Lower leg skin (tissue), 4 donors: ENCODE measurements at regions not wholly inside any gene's neighbourhood (a gene's known extent, or its start where the extent isn't known, plus 50 kb on each side); places are given as distances from the start of the nearest gene placed in this dataset.

Experiments used
- DNase-seq, 2 donors: peaks; one replicate each; pipeline ENCODE4 v3.0.0-alpha.2; 2019; ENCODE audit warnings: low spot score in 2 of 2
- H3K4me3 ChIP-seq: fragments of 200-600 bp; sonication (generic); 2 replicates; pipeline ENCODE4 v1.5.1; 2017; ENCODE audit warnings: mild to moderate bottlenecking, low read depth; ENCODE audit not compliant: poor library complexity, severe bottlenecking
- CTCF ChIP-seq, 3 donors: fragments of 450-650 bp; IDR thresholded peaks; one replicate each; pipeline ENCODE4 v1.5.1; 2016; ENCODE audit warnings: antibody characterized with exemption in 3 of 3, mild to moderate bottlenecking in 3 of 3, moderate library complexity in 2 of 3
- POLR2A ChIP-seq, 2 donors: fragments of 450-650 bp; IDR thresholded peaks; one replicate each; pipeline ENCODE4 v1.6.1; 2016 to 2017; ENCODE audit warnings: antibody characterized with exemption in 2 of 2, mild to moderate bottlenecking in 1 of 2, moderate library complexity in 1 of 2
- WGBS, 2 donors: methylation state at CpG; one replicate each; pipeline ENCODE4 v1.1.5; 2018; 5-methylcytosine and 5-hydroxymethylcytosine counted together
- intact Hi-C: fragments of 100-400 bp; cut with DNase I; formaldehyde crosslinking; loops from one replicate; pipeline ENCODE4 v1.15.0; 2023; ENCODE audit warnings: low total_unique reads

- 71 to 86% methylated on average over 2 of the region's 2 CpGs for WGBS, 2 donors
- no peak overlapping the region for H3K4me3 ChIP-seq
- DNase-seq, result no peak
- TF ChIP-seq POLR2A (IDR thresholded peaks at IDR 0.05) (no peak), CTCF (IDR thresholded peaks at IDR 0.05) (no peak)
- intact Hi-C loops, result no loop called here
These were observed 116.5 kb upstream of the LRRC7 start for GRCh38 chr1:69451196-69451595.

DNA sequence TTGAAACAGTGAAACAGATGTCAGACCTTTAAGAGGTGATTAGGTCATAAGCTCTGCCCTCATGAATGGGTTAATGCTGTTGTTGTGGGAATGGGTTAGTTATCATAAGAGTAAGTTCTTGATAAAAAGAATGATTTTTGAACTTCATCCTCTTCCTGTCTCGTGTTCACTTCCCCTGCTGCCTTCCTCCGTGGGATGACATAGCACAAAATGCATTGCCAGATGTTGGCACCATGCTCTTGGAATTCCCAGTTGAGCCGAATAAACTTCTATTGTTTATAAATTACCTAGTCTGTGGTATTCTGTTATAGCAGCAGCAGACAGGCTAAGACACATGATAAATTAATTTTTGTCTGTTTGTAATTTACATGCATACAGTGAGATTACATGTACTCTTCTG lies 112.0 kb upstream of the LRRC7 start:
- WGBS, 2 donors, result 35 to 39% methylated on average over 3 of the region's 3 CpGs
- no peak for DNase-seq
- TF ChIP-seq POLR2A (IDR thresholded peaks at IDR 0.05) (no peak), CTCF (IDR thresholded peaks at IDR 0.05) (no peak)

GRCh38 chr1:69459244-69459643 lies 108.5 kb upstream of the LRRC7 start:
- H3K4me3 ChIP-seq, result no peak overlapping the region
- intact Hi-C loops, result no loop called here
- DNase-seq, result no peak
- TF ChIP-seq CTCF (IDR thresholded peaks at IDR 0.05) (no peak), POLR2A (IDR thresholded peaks at IDR 0.05) (no peak)

More for the DNA sequence above, 112.0 kb upstream of the LRRC7 start:
- intact Hi-C loops, result no loop called here
- no peak overlapping the region for H3K4me3 ChIP-seq

- WGBS, 2 donors, result 64 to 67% methylated on average over 2 of the region's 2 CpGs
- TF ChIP-seq CTCF (IDR thresholded peaks at IDR 0.05) (no peak), POLR2A (IDR thresholded peaks at IDR 0.05) (no peak)
- no peak for DNase-seq
- intact Hi-C loops, result no loop called here
- H3K4me3 ChIP-seq, result no peak overlapping the region
These were observed 92.7 kb upstream of the LRRC7 start for GRCh38 chr1:69475021-69475420.

DNA sequence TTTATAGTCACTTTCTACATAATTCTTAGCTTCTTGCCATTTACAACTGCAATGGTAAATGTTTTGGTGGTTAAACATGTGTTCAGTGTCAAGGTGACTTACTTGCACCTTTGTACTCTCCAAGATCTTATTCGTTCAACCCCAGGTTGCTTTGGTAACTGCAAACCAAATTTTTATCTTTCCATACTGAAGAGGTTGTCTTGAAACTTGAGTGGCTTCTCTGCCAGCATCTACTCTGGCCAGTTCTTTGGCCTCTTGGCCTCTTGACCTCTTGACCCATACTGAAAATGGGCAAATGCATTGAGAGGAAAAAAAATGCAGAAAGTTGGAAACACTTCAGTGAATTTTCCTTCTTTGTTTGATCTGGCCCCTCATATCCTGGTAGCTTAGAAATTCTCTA lies 88.0 kb upstream of the LRRC7 start:
- intact Hi-C loops, result no loop called here
- TF ChIP-seq POLR2A (IDR thresholded peaks at IDR 0.05) (no peak), CTCF (IDR thresholded peaks at IDR 0.05) (no peak)
- H3K4me3 ChIP-seq, result no peak overlapping the region
- WGBS, 2 donors, result 69 to 78% methylated on average over 1 of the region's 1 CpG
- no peak for DNase-seq

DNA sequence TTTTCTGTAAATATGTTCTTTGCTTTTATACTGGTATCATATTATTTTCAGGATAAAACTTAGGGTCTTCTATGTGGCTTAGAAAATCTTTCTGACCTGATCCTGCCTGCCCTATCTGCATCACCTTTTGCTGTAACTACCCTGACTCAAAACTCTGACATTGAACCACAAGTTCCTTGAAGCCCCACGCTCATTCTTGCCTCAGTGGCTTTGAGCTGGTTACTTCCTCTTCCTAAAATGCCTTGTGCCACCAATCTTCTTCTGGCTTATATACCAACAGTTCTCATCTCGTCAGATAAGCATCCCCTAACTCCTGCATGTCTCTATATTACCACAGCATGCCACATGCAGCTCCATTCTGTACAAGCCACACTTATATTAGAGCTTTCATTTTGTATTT lies 84.5 kb upstream of the LRRC7 start:
- 76 to 77% methylated on average over 2 of the region's 2 CpGs for WGBS, 2 donors
- TF ChIP-seq POLR2A (IDR thresholded peaks at IDR 0.05), result no peak
- no peak for TF ChIP-seq CTCF (IDR thresholded peaks at IDR 0.05)
- no peak for DNase-seq
- intact Hi-C loops, result no loop called here
- no peak overlapping the region for H3K4me3 ChIP-seq
